Endothelial cell (in vitro differentiated cells): ENCODE measurements at regions not wholly inside any gene's neighbourhood (a gene's known extent, or its start where the extent isn't known, plus 50 kb on each side); places are given as distances from the start of the nearest gene placed in this dataset.

ENCODE experiments used
- DNase-seq: peaks from one replicate; pipeline ENCODE4 v3.0.0; 2021; ENCODE audit warnings: low spot score
- H3K27ac Mint-ChIP-seq: one replicate; pipeline ENCODE4 v1.8.0; 2021; ENCODE audit warnings: mixed read lengths, inconsistent platforms; ENCODE audit not compliant: unreplicated experiment
- H3K27me3 Mint-ChIP-seq: one replicate; pipeline ENCODE4 v1.8.0; 2021; ENCODE audit warnings: mild to moderate bottlenecking, moderate library complexity, mixed read lengths, inconsistent platforms; ENCODE audit not compliant: unreplicated experiment
- H3K36me3 Mint-ChIP-seq: one replicate; pipeline ENCODE4 v1.8.0; 2021; ENCODE audit warnings: mild to moderate bottlenecking, low read depth, mixed read lengths, inconsistent platforms; ENCODE audit not compliant: unreplicated experiment
- H3K4me1 Mint-ChIP-seq: one replicate; pipeline ENCODE4 v1.8.0; 2021; ENCODE audit warnings: mild to moderate bottlenecking, mixed read lengths, inconsistent platforms; ENCODE audit not compliant: unreplicated experiment
- H3K4me3 Mint-ChIP-seq: one replicate; pipeline ENCODE4 v1.8.0; 2021; ENCODE audit warnings: mild to moderate bottlenecking, mixed read lengths, inconsistent platforms; ENCODE audit not compliant: unreplicated experiment
- H3K9me3 Mint-ChIP-seq: one replicate; pipeline ENCODE4 v1.8.0; 2021; ENCODE audit warnings: mixed read lengths, inconsistent platforms; ENCODE audit not compliant: unreplicated experiment
- CTCF ChIP-seq: fragments of 200-600 bp; sonication (generic); IDR thresholded peaks from one replicate; pipeline ENCODE4 v1.5.0; 2021; ENCODE audit warnings: antibody characterized with exemption; ENCODE audit not compliant: unreplicated experiment

- H3K9me3 Mint-ChIP-seq: no peaks in the 10 kb centered on the region
- DNase-seq: no peak
- H3K4me3 Mint-ChIP-seq: no peak overlapping the region
- peak overlapping the region; percentile 93 for H3K27ac Mint-ChIP-seq
- H3K27me3 Mint-ChIP-seq: no peaks in the 10 kb centered on the region
- peaks cover 3% of the 10 kb centered on the region for H3K36me3 Mint-ChIP-seq
- peaks cover 29% of the 10 kb centered on the region for H3K4me1 Mint-ChIP-seq
- no peak for TF ChIP-seq CTCF
Measured at GRCh38 chr18:25001803-25002202, 350.2 kb downstream of the ZNF521 start.

GRCh38 chr18:25005541-25006403 lies 346.2 kb downstream of the ZNF521 start:
- no peak overlapping the region for H3K4me3 Mint-ChIP-seq
- no peak for DNase-seq
- H3K9me3 Mint-ChIP-seq: peaks cover 7% of the 10 kb centered on the region
- TF ChIP-seq CTCF: no peak
- H3K27ac Mint-ChIP-seq: peak overlapping the region; percentile 9
- H3K4me1 Mint-ChIP-seq: peaks cover 29% of the 10 kb centered on the region
- peaks cover 3% of the 10 kb centered on the region for H3K36me3 Mint-ChIP-seq
- H3K27me3 Mint-ChIP-seq: no peaks in the 10 kb centered on the region

- Mint-ChIP-seq H3K9me3 (peaks cover 7% of the 10 kb centered on the region), H3K36me3 (peaks cover 3% of the 10 kb centered on the region), H3K27me3 (no peaks in the 10 kb centered on the region), H3K27ac (no peak overlapping the region), H3K4me1 (peaks cover 8% of the 10 kb centered on the region), H3K4me3 (no peak overlapping the region)
- no peak for DNase-seq
- TF ChIP-seq CTCF: no peak
Measured at GRCh38 chr18:25010623-25011374, 341.2 kb downstream of the ZNF521 start.
